GM23248 (cell line): ENCODE measurements at regions not wholly inside any gene's neighbourhood (a gene's known extent, or its start where the extent isn't known, plus 50 kb on each side); places are given as distances from the start of the nearest gene placed in this dataset.
A peak's percentile ranks its signal among the peaks of the same experiment; 100 is the strongest.

Experiments used
- DNase-seq: peaks from one replicate; pipeline ENCODE4 v3.0.0-alpha.2; 2015
- H2AFZ ChIP-seq: fragments of 200-600 bp; sonication (generic); 2 replicates; pipeline ENCODE4 v1.6.1; 2016; ENCODE audit warnings: antibody characterized with exemption
- H3F3A ChIP-seq: fragments of 200-600 bp; sonication (generic); 2 replicates; pipeline ENCODE4 v1.6.1; 2016; ENCODE audit warnings: mild to moderate bottlenecking, antibody characterized with exemption, mixed run types; ENCODE audit not compliant: insufficient read depth
- H3K27ac ChIP-seq: fragments of 200-600 bp; sonication (generic); 2 replicates; pipeline ENCODE4 v1.5.1; 2016; ENCODE audit warnings: mild to moderate bottlenecking
- H3K27me3 ChIP-seq: fragments of 200-600 bp; sonication (generic); replicated peaks from 2 replicates; pipeline ENCODE4 v1.6.1; 2016; ENCODE audit warnings: mild to moderate bottlenecking; ENCODE audit not compliant: insufficient read depth
- H3K36me3 ChIP-seq: fragments of 200-600 bp; sonication (generic); 2 replicates; pipeline ENCODE4 v1.6.1; 2016; ENCODE audit warnings: low read depth, mild to moderate bottlenecking
- H3K4me1 ChIP-seq: fragments of 200-600 bp; sonication (generic); 2 replicates; pipeline ENCODE4 v1.6.1; 2016; ENCODE audit warnings: mild to moderate bottlenecking; ENCODE audit not compliant: insufficient read depth
- H3K4me2 ChIP-seq: fragments of 200-600 bp; sonication (generic); one replicate; pipeline ENCODE4 v1.6.1; 2016; ENCODE audit warnings: mild to moderate bottlenecking; ENCODE audit not compliant: unreplicated experiment
- H3K4me3 ChIP-seq: fragments of 200-600 bp; sonication (generic); 2 replicates; pipeline ENCODE4 v1.5.1; 2016; ENCODE audit warnings: mild to moderate bottlenecking
- H3K79me2 ChIP-seq: fragments of 200-600 bp; sonication (generic); 2 replicates; pipeline ENCODE4 v1.6.1; 2016; ENCODE audit warnings: mild to moderate bottlenecking; ENCODE audit not compliant: insufficient read depth
- H3K9ac ChIP-seq: fragments of 200-600 bp; sonication (generic); 2 replicates; pipeline ENCODE4 v1.6.1; 2016; ENCODE audit warnings: mild to moderate bottlenecking
- H3K9me2 ChIP-seq: fragments of 200-600 bp; sonication (generic); 2 replicates; pipeline ENCODE4 v1.6.1; 2016; ENCODE audit warnings: mixed run types, mild to moderate bottlenecking, moderate library complexity; ENCODE audit not compliant: insufficient read depth
- H3K9me3 ChIP-seq: fragments of 200-600 bp; sonication (generic); one replicate; pipeline ENCODE4 v1.6.1; 2017; ENCODE audit warnings: low read depth
- H4K20me1 ChIP-seq: fragments of 200-600 bp; sonication (generic); 2 replicates; pipeline ENCODE4 v1.6.0; 2016; ENCODE audit not compliant: insufficient read depth
- EZH2 ChIP-seq: fragments of 200-600 bp; sonication (generic); IDR thresholded peaks from 2 replicates; pipeline ENCODE4 v1.6.1; 2018; ENCODE audit warnings: antibody characterized with exemption, mild to moderate bottlenecking; ENCODE audit not compliant: insufficient read depth, poor library complexity, severe bottlenecking
- EZH2phosphoT487 ChIP-seq: fragments of 200-600 bp; sonication (generic); IDR thresholded peaks from 2 replicates; pipeline ENCODE4 v1.6.1; 2018; ENCODE audit warnings: antibody characterized with exemption, moderate library complexity, mild to moderate bottlenecking, low read depth; ENCODE audit not compliant: insufficient read depth
- WGBS, 2 experiments: methylation state at CpG; one replicate each; pipeline ENCODE4 v1.1.6; 2015 to 2017; ENCODE audit warnings: low lambda C conversion rate in 2 of 2, low coverage in 1 of 2; ENCODE audit errors: missing lambda C conversion rate in 2 of 2; 5-methylcytosine and 5-hydroxymethylcytosine counted together
- in situ Hi-C: fragments of 300-500 bp; cut with MboI; formaldehyde crosslinking; loops from 2 replicates; pipeline ENCODE4 v1.15.0; 2020

DNA sequence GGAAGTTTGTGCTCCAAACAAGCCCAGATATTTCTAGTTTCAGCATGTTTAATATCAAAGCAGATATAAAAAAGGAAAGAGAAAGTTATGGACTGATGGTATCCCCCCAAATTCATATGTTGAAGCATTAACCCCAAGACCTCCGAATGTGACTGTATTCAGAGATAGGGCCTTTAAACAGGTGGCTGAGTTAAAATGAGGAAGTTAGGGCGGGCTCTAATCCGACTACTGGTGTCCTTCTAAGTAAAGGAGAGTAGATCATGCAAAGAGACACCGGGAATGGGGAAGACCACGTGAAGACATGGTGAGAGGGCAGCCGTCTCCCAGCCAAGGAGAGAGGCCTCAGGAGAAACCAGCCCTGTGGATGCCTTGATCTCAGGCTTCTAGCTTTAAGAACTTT lies 324.1 kb upstream of the KIF2A start:
- H3K27me3 ChIP-seq: no peaks in the 10 kb centered on the region
- H3F3A ChIP-seq: no peaks in the 10 kb centered on the region
- TF ChIP-seq EZH2 (no peak), EZH2phosphoT487 (no peak)
- H2AFZ ChIP-seq: no peak overlapping the region
- no peak for DNase-seq
- H3K27ac ChIP-seq: no peak overlapping the region
- no peaks in the 10 kb centered on the region for H4K20me1 ChIP-seq
- H3K4me2 ChIP-seq: no peak overlapping the region
- no peak overlapping the region for H3K4me3 ChIP-seq
- no peaks in the 10 kb centered on the region for H3K79me2 ChIP-seq
- H3K9me3 ChIP-seq: no peaks in the 10 kb centered on the region
- H3K9ac ChIP-seq: no peak overlapping the region
- 26 to 30% methylated on average over 6 of the region's 6 CpGs for WGBS, 2 experiments
- no peaks in the 10 kb centered on the region for H3K9me2 ChIP-seq
- H3K4me1 ChIP-seq: no peaks in the 10 kb centered on the region
- no peaks in the 10 kb centered on the region for H3K36me3 ChIP-seq
- in situ Hi-C loops: no loop called here

DNA sequence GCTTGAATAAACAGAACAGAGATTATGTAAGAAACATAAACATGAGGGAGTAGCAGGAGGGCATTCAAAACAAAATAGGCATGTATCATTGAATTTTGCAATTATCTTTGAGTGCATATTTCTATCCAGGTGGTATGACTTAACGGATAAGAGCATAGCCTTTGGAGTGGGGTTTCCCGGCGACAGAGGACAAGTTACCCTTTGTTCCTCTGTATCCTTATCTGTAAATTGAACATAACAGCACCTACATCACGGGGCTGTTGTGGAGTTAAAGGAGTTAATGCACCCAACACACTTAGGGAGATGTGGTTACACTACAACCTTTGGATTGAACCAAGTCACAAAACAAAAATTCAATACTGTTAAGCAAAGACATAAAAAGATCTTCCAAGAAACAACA lies 314.6 kb upstream of the KIF2A start:
- no peak overlapping the region for H2AFZ ChIP-seq
- no peaks in the 10 kb centered on the region; the same call in 1 of the 2 replicates for H3F3A ChIP-seq
- in situ Hi-C loops: no loop called here
- peaks cover 7% of the 10 kb centered on the region; the same call in 1 of the 2 replicates for H3K4me1 ChIP-seq
- H3K9me2 ChIP-seq: no peaks in the 10 kb centered on the region
- no peak overlapping the region for H3K4me3 ChIP-seq
- DNase-seq: no peak
- 40 to 44% methylated on average over 4 of the region's 4 CpGs for WGBS, 2 experiments
- no peak overlapping the region for H3K27ac ChIP-seq
- H3K9me3 ChIP-seq: no peaks in the 10 kb centered on the region
- no peaks in the 10 kb centered on the region for H4K20me1 ChIP-seq
- no peaks in the 10 kb centered on the region for H3K27me3 ChIP-seq
- H3K79me2 ChIP-seq: no peaks in the 10 kb centered on the region
- H3K36me3 ChIP-seq: no peaks in the 10 kb centered on the region
- no peak overlapping the region for H3K4me2 ChIP-seq
- no peak overlapping the region for H3K9ac ChIP-seq
- TF ChIP-seq EZH2: no peak
- TF ChIP-seq EZH2phosphoT487: no peak

DNA sequence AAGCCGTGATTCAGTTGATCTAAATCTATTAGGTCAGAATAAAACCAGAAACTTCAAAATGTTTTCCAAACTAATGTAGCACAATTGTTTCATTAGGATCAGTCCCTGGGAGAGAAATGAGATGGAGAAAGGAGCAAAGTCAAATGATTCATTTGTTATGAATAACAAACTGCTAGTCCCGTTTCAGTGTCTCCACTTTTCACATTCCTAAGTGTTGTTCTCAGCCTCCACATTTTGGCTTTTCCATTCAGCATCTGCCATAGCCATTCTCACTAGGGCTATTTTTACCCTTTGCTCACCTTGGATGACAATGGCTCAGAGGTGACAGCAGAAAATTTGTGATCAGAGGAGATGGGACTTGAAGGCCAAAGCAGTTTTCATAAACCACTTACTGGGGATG lies 314.1 kb upstream of the KIF2A start:
- no peaks in the 10 kb centered on the region for H3K27me3 ChIP-seq
- H3F3A ChIP-seq: no peaks in the 10 kb centered on the region; the same call in 1 of the 2 replicates
- H3K4me1 ChIP-seq: peaks cover 7% of the 10 kb centered on the region; the same call in 1 of the 2 replicates
- no peaks in the 10 kb centered on the region for H3K9me3 ChIP-seq
- no peak overlapping the region for H3K9ac ChIP-seq
- TF ChIP-seq EZH2 (no peak), EZH2phosphoT487 (no peak)
- WGBS, 2 experiments: 0 to 1% methylated on average over 2 of the region's 2 CpGs
- peak; percentile 47 for DNase-seq
- no peak overlapping the region for H2AFZ ChIP-seq
- H3K36me3 ChIP-seq: no peaks in the 10 kb centered on the region
- H3K9me2 ChIP-seq: no peaks in the 10 kb centered on the region
- in situ Hi-C loops: no loop called here
- no peaks in the 10 kb centered on the region for H3K79me2 ChIP-seq
- no peak overlapping the region for H3K4me3 ChIP-seq
- no peak overlapping the region for H3K4me2 ChIP-seq
- H4K20me1 ChIP-seq: no peaks in the 10 kb centered on the region
- H3K27ac ChIP-seq: no peak overlapping the region

DNA sequence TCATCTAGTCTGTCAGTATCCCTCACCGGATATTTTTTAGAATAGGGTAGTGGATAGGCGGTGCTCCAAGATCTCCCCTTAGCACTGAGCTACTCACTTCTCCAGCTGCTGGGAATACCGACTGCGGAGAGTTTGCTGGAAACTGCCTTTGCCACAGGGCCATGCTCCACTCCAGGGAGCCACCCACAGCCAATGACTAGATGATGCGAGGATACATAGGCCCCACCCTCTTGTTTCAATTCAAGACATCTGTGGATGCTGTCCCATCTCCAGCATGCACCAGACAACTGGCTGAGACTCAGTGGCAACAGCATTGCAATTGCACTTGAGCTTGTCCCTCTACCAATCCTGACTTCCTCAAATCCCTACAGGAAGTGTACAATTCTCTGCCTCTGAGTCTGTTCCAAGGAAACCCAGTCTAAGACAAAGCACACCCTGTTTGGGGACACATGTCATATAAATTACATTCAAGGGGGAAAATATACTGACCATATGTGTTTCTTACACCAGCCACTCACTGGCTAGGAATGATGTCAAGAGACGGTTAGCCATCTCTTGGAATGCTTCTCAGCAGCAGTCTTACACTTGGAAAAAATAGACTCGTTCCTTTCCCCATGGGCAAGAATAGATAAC lies 312.6 kb upstream of the KIF2A start:
- Histone ChIP-seq H3K4me2 (no peak overlapping the region), H4K20me1 (no peaks in the 10 kb centered on the region), H3F3A (no peaks in the 10 kb centered on the region; the same call in 1 of the 2 replicates), H3K27ac (no peak overlapping the region), H3K9me2 (no peaks in the 10 kb centered on the region), H3K9ac (no peak overlapping the region), H3K79me2 (no peaks in the 10 kb centered on the region), H3K4me1 (peaks cover 7% of the 10 kb centered on the region; the same call in 1 of the 2 replicates), H2AFZ (no peak overlapping the region), H3K36me3 (no peaks in the 10 kb centered on the region), H3K9me3 (no peaks in the 10 kb centered on the region), H3K4me3 (no peak overlapping the region), H3K27me3 (no peaks in the 10 kb centered on the region)
- DNase-seq: peak; percentile 25
- in situ Hi-C loops: no loop called here
- TF ChIP-seq EZH2: no peak
- TF ChIP-seq EZH2phosphoT487: no peak
- 30 to 35% methylated on average over 7 of the region's 7 CpGs for WGBS, 2 experiments

DNA sequence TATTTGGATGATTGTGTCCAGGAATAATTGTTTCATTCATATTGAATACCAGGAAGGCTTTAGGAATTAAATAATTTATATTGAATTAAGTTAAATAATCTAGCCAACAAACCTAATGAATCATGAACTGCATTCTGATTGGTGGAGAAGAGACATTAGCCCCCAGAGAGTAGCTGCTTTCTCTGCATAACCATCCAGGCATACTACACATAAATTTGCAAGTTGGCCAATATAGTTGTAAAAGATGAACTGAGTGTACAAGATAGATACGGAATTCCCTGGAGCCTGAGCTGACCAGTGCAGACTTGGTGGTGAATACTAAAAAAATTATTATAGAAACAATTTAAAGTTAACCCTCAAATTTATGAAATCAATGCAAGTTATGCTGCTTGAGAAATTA lies 311.8 kb upstream of the KIF2A start:
- H3K4me2 ChIP-seq: no peak overlapping the region
- H3K9me2 ChIP-seq: no peaks in the 10 kb centered on the region
- TF ChIP-seq EZH2phosphoT487: no peak
- TF ChIP-seq EZH2: no peak
- 22 to 24% methylated on average over 1 of the region's 1 CpG for WGBS, 2 experiments
- no peaks in the 10 kb centered on the region for H3K9me3 ChIP-seq
- H3K79me2 ChIP-seq: no peaks in the 10 kb centered on the region
- no peaks in the 10 kb centered on the region; the same call in 1 of the 2 replicates for H3F3A ChIP-seq
- H3K36me3 ChIP-seq: no peaks in the 10 kb centered on the region
- peaks cover 7% of the 10 kb centered on the region; the same call in 1 of the 2 replicates for H3K4me1 ChIP-seq
- H3K4me3 ChIP-seq: no peak overlapping the region
- no peak overlapping the region for H3K27ac ChIP-seq
- H2AFZ ChIP-seq: no peak overlapping the region
- H3K9ac ChIP-seq: no peak overlapping the region
- no peaks in the 10 kb centered on the region for H4K20me1 ChIP-seq
- no peaks in the 10 kb centered on the region for H3K27me3 ChIP-seq
- in situ Hi-C loops: no loop called here
- no peak for DNase-seq
